CD4-positive, alpha-beta T cell treated with Interleukin-15 for 4 hours (primary cell): ENCODE measurements at regions not wholly inside any gene's neighbourhood (a gene's known extent, or its start where the extent isn't known, plus 50 kb on each side); places are given as distances from the start of the nearest gene placed in this dataset.
"Not testable (repeated sequence)": the region's sequence is repeated elsewhere in the genome, so short reads cannot be mapped to it uniquely, and the experiment has no call there.

Source experiments
- DNase-seq: peaks from one replicate; pipeline ENCODE4 v3.0.0-alpha.2; 2020; ENCODE audit warnings: low spot score

DNA sequence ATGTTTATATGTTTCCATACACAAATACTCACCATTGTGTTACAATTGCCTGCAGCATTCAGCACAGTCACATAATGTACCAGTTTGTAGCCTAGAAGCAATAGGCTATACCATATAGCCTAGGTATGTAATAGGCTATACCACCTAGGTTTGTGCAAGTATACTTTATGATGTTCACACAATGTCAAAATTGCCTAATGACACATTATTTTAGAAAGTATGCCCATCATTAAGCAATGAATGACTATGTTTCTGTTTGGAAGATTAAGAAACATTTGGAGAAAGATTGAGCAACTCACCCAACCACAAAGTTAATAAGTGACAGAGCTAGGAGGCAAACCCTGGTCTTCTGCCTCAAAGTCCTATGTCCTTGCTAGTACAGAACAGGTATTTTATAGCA is 96.8 kb upstream of the GRIA3 start:
- DNase-seq, result no peak

DNA sequence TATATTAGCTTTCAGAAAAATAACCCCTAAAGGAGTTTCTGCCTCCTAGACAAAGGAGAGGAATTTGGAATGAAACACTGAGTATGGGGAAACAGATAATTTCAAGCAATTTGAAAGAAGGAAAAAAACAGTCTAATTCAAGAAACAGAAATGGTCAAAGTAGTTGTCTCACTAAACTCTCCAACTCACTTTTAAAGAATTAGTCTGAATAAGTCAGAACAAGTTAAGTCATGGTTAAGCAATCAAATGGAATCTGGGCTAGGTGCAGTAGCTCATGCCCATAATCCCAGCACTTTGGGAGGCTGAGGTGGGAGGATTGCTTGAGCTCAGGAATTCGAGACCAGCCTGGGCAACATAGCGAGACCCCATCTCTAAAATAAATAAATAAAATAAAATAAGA is 95.7 kb upstream of the GRIA3 start:
- no peak for DNase-seq

DNA sequence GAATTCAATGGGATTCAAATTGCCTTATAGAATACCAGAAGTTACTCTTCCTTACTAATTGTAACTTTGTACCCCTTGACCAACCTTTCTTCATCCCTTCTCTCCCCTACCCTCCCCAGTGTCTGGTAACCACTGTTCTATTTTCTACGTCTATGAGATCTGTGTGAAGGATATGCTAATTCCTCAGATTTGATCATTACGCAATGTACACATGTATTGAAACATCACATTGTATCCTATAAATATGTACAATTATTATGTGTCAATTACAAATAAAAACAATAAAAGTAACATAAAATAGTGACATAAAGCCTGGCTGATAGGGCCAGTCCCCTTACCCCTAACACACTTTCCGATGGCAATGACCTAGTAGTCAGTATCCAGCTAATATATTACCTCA is 95.1 kb upstream of the GRIA3 start:
- DNase-seq, result no peak

DNA sequence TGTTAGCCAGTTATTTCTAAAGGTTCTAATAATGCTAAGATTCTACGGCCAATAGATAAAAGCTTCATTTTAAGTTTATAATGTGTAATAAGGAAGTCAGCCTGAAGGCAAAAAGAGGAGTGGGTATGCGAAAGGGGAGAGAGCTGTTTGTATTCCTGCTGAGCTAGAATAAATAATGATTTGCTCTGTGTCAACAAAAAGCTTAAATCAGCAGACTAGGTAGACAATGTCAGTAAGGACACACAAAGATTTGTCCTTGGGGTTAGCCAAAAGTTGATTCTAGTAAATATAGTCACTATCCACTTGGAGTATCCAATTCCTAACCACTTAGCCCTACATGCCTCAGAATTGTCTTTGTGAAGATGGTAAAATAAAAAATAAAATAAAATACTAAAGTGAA is 90.3 kb upstream of the GRIA3 start:
- no peak for DNase-seq

DNA sequence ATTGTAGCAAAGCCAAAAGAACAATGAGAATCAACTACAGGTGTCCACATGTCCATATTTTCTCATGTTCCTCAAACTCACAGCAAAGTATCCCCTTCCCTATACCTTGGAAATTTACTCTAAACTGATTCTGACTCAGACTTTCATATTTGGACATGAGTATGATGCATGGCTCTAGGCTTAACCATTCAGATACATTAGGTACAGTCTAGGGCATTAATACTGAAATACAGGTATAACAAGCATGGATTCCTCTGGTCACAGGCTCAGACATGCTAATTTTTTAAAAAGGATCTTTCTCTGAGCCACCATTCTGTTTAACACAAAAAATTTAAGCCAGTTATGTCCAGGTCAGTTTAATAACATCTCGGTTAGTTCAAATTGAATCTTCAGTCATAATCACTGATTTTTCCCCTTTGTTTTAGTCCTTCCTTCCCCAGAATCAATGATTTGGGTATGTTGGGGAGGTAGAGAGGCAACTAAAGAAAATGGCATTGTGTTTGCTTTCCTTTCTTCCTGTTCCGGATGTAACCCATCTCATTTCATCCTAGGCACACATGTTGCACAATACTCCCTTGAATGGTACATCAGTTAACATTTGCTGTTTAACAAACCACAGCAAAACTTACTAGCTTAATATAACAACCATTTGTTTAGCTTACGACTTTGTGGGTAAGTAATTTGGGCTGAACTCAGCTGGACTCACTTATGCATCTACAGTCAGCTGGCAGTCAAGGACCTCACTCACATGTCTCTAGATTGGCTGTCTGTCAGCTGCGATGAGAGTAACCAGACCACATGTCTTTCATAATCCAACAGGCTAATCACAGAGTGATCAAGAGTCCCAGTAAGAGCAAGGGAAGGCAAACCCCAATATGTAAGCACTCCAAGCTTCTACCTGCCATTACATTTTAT is 75.3 kb upstream of the GRIA3 start:
- DNase-seq, result no peak

DNA sequence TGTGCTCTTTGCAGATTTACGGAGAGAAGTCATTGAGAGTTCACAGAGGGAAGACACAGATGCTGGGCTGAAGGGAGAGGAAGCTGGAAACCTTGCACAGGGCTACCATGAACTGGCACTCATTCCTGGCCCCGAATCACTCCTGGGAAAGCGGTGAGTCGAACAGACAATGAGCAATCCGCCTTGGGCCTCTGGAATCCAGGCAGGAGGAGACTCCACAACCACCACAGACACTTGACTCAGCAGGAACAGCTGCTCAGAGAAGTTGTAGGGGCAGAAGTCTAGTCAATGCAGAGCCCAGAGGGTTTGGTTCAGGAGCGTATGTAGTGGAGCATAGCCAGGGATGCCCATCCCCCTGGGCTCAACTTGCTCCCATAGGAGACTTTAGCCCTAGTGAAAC is 62.8 kb upstream of the GRIA3 start:
- DNase-seq, result no peak

DNA sequence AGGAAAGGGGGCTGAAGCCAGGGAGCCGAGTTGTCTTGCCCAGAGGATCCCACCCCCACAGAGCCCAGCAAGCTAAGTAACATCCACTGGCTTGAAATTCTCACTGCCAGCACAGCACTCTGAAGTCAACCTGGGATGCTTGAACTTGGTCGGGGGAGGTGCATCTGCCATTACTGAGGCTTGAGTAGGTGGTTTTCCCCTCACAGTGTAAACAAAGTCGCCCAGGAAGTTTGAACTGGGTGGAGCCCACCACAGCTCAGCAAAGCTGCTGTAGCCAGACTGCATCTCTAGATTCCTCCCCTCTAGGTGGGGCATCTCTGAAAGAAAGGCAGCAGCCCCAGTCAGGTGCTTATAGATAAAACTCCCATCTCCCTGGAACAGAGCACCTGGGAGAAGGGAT is 54.3 kb upstream of the GRIA3 start:
- not testable (repeated sequence) for DNase-seq
